Ishikawa (cell line): ENCODE measurements at regions not wholly inside any gene's neighbourhood (a gene's known extent, or its start where the extent isn't known, plus 50 kb on each side); places are given as distances from the start of the nearest gene placed in this dataset.

Source experiments
- CEBPB ChIP-seq: IDR thresholded peaks from 2 replicates; pipeline ENCODE4 v1.6.1; 2012
- CREB1 ChIP-seq: IDR thresholded peaks from 2 replicates; pipeline ENCODE4 v1.6.1; 2012; ENCODE audit warnings: low read depth
- EGR1 ChIP-seq: IDR thresholded peaks from 2 replicates; pipeline ENCODE4 v1.6.1; 2012
- EP300 ChIP-seq: IDR thresholded peaks from 2 replicates; pipeline ENCODE4 v1.6.1; 2012; ENCODE audit warnings: borderline replicate concordance
- FOXM1 ChIP-seq: IDR thresholded peaks from 2 replicates; pipeline ENCODE4 v1.6.1; 2012; ENCODE audit warnings: low read depth, borderline replicate concordance
- NFIC ChIP-seq: IDR thresholded peaks from 2 replicates; pipeline ENCODE4 v1.6.1; 2012
- RAD21 ChIP-seq: IDR thresholded peaks from 2 replicates; pipeline ENCODE4 v1.6.1; 2012; ENCODE audit warnings: low read depth
- TAF1 ChIP-seq: IDR thresholded peaks from 2 replicates; pipeline ENCODE4 v1.6.1; 2012; ENCODE audit warnings: low read depth, mild to moderate bottlenecking
- TCF12 ChIP-seq: IDR thresholded peaks from 2 replicates; pipeline ENCODE4 v1.6.1; 2012; ENCODE audit warnings: low read depth
- TEAD4 ChIP-seq: IDR thresholded peaks from 2 replicates; pipeline ENCODE4 v1.6.1; 2012
- YY1 ChIP-seq: IDR thresholded peaks from 2 replicates; pipeline ENCODE4 v1.6.1; 2012; ENCODE audit warnings: low read depth
- ZBTB7A ChIP-seq: IDR thresholded peaks from 2 replicates; pipeline ENCODE4 v1.6.1; 2012; ENCODE audit warnings: low read depth
- TF ChIP-seq, protein P1 (sequence below): IDR thresholded peaks from 2 replicates; pipeline ENCODE4 v1.6.1; 2012
- TF ChIP-seq, protein P2 (sequence below): IDR thresholded peaks from 2 replicates; pipeline ENCODE4 v1.6.1; 2012
- TF ChIP-seq, protein P3 (sequence below): IDR thresholded peaks from 2 replicates; pipeline ENCODE4 v1.6.1; 2012; ENCODE audit warnings: low read depth, mild to moderate bottlenecking

DNA sequence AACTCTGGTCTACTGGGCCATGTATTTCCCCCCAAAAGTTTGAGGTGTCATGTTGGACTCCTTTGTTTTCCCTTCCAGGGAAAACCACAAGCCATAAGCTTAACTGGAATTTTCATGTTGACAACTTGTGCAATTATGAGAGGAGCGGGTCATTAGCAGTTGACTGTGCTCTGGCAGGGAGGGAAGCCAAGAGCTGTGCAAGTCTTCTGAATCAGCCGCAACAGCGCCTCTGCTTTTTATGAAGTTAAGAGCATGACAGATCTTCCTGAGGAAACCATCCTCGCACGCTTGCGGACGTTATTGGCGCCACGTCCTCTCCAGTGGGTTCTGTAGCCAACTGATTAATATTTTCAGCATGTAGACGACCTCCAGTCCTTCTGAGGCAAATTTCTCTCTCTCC is 148.7 kb upstream of the MKI67 start:
- TF ChIP-seq, protein P1, sequence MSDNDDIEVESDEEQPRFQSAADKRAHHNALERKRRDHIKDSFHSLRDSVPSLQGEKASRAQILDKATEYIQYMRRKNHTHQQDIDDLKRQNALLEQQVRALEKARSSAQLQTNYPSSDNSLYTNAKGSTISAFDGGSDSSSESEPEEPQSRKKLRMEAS: no peak
- TF ChIP-seq NFIC (no peak), CEBPB (no peak), ZBTB7A (no peak), TCF12 (no peak), TAF1 (no peak)
- TF ChIP-seq, protein P2, sequence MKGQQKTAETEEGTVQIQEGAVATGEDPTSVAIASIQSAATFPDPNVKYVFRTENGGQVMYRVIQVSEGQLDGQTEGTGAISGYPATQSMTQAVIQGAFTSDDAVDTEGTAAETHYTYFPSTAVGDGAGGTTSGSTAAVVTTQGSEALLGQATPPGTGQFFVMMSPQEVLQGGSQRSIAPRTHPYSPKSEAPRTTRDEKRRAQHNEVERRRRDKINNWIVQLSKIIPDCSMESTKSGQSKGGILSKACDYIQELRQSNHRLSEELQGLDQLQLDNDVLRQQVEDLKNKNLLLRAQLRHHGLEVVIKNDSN: no peak

DNA sequence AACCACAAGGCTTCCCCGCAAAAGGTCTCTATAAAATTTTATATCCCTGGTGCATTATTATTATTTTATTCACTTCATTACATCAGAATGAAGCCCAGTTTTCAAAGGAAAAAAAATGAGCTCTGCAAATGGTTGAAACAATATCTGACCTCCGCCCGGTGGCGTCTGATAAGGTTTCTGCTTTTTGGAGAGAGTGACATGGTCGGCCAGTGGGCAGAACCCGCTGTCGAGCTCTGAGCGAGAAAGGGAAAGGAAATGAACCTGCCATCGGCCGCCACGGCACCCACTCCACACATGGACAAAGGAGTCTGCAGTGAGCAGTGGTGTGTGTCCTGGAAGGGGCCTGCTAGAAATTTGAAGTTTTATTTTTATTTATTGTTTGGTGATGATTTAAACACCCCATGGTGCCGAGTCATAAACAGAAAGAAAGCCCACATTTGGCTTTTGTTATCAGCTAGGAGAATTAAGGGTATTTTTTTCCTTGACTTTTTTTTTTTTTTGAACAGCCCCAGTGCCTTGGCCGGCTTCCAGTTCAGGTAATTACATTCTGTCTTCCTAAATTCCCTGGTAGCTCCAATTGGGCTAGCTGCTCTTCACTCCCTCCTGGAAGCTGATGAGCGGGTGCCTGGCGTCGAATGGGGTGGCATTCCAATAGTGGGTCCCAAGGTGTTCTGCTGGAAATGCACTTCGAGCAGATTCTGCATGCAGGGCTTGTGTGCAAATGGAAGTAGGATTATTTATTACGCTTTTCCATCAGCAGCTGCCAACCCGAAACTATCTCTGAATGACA is 149.4 kb upstream of the MKI67 start:
- TF ChIP-seq, protein P3, sequence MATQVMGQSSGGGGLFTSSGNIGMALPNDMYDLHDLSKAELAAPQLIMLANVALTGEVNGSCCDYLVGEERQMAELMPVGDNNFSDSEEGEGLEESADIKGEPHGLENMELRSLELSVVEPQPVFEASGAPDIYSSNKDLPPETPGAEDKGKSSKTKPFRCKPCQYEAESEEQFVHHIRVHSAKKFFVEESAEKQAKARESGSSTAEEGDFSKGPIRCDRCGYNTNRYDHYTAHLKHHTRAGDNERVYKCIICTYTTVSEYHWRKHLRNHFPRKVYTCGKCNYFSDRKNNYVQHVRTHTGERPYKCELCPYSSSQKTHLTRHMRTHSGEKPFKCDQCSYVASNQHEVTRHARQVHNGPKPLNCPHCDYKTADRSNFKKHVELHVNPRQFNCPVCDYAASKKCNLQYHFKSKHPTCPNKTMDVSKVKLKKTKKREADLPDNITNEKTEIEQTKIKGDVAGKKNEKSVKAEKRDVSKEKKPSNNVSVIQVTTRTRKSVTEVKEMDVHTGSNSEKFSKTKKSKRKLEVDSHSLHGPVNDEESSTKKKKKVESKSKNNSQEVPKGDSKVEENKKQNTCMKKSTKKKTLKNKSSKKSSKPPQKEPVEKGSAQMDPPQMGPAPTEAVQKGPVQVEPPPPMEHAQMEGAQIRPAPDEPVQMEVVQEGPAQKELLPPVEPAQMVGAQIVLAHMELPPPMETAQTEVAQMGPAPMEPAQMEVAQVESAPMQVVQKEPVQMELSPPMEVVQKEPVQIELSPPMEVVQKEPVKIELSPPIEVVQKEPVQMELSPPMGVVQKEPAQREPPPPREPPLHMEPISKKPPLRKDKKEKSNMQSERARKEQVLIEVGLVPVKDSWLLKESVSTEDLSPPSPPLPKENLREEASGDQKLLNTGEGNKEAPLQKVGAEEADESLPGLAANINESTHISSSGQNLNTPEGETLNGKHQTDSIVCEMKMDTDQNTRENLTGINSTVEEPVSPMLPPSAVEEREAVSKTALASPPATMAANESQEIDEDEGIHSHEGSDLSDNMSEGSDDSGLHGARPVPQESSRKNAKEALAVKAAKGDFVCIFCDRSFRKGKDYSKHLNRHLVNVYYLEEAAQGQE: no peak
- TF ChIP-seq TEAD4: no peak
- no peak for TF ChIP-seq FOXM1
- TF ChIP-seq EP300: no peak

GRCh38 chr10:128277267-128277840 is 151.1 kb upstream of the MKI67 start:
- TF ChIP-seq CREB1 (no peak), NFIC (no peak), CEBPB (no peak), EGR1 (no peak), TCF12 (no peak), ZBTB7A (no peak), TEAD4 (no peak), EP300 (no peak), RAD21 (no peak), TAF1 (no peak), FOXM1 (no peak), YY1 (no peak)
- TF ChIP-seq, protein P1: no peak
- TF ChIP-seq, protein P2: no peak
- TF ChIP-seq, protein P3: no peak

DNA sequence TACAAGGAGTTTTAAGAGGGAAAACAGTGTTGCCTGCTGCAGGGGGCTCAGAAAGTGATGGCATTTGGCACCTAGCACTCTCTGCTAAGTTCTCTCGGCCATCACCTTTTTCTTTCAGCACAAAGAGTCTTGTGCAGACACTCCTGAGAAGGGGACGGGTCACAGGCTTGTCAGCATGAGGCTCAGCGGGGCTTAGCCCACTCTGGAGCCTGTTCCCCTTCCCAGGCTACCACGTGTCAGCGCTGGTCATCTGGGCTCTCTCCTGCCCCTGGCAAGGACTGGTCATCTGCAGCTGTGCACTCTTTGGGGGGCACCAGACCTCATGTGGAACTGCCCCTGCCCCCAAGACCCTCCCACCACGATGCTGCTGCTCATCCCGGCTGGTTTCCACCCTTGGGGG is 152.1 kb upstream of the MKI67 start:
- TF ChIP-seq, protein P1: no peak
- TF ChIP-seq YY1 (no peak), TEAD4 (no peak), CREB1 (no peak), EP300 (no peak), TAF1 (no peak), TCF12 (no peak), FOXM1 (no peak), CEBPB (no peak), EGR1 (no peak), NFIC (no peak), ZBTB7A (no peak), RAD21 (no peak)
- TF ChIP-seq, protein P2: no peak
- TF ChIP-seq, protein P3: no peak
